LNCaP clone FGC (cell line): ENCODE measurements at regions not wholly inside any gene's neighbourhood (a gene's known extent, or its start where the extent isn't known, plus 50 kb on each side); places are given as distances from the start of the nearest gene placed in this dataset.

Source experiments
- DNase-seq: peaks from one replicate; pipeline ENCODE4 v3.0.0-alpha.2; 2011; ENCODE audit warnings: low read depth
- H3K4me3 ChIP-seq: 2 replicates; pipeline ENCODE4 v1.5.1; 2011; ENCODE audit warnings: mild to moderate bottlenecking, low read depth, low read length, control low read depth
- CTCF ChIP-seq: IDR thresholded peaks from 2 replicates; pipeline ENCODE4 v1.5.1; 2012; ENCODE audit warnings: mild to moderate bottlenecking; ENCODE audit not compliant: control insufficient read depth, insufficient read depth; ENCODE audit errors: extremely low read depth

DNA sequence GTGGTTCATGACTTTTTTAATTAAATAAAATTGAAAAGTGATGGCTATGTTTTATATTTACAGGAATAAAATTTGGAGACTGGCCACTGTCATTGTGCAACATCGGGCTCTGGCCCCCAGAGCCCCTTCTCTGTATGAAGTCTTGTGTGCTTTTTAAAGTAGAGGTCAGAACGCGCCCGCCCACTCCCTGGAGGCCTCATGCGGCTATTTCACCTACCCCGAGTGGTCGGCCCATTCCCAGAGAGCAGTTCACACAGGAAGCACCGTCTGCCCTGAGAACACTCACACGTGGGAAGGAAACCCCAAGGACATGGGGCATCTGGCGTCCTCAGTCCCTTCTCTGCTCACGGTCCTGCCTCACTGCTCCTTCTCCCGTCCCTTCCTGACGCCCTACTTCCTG is 296.9 kb upstream of the SALL3 start:
- TF ChIP-seq CTCF: no peak

GRCh38 chr18:78683191-78684010 is 296.2 kb upstream of the SALL3 start:
- DNase-seq: no peak
- no peak for TF ChIP-seq CTCF
- no peak overlapping the region for H3K4me3 ChIP-seq

More for the DNA sequence above, 296.9 kb upstream of the SALL3 start:
- DNase-seq: no peak
- no peak overlapping the region for H3K4me3 ChIP-seq

- TF ChIP-seq CTCF: no peak
- H3K4me3 ChIP-seq: no peak overlapping the region
- no peak for DNase-seq
Observed at GRCh38 chr18:78685250-78685979, 294.2 kb upstream of the SALL3 start.

DNA sequence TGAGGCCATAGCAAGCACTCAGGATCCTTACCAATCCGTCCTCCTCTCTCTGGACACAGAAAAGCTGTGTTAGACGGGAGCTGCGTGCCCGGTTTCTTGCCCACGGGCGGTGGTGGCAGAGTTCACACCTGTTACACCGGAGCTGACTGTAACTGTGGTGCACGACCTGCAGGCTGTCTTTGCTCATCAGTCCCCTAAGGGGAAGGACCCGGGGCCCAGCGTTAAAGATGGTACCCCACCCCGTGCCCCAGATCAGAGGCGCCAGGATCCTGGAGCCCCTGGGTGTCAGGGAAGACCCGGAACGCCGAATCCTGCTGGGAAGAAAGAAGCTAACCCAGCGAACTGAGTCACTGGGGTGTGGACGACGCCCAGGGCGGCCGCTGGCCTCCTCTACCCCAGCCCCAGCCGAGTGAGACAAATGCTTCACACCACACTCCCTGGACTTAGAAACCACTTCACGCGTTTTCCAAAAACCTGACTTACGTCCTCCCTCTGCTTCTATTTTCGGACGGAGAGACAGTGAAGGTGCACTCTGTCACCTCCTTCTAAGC is 293.6 kb upstream of the SALL3 start:
- no peak for DNase-seq
- no peak overlapping the region for H3K4me3 ChIP-seq
- TF ChIP-seq CTCF: no peak

DNA sequence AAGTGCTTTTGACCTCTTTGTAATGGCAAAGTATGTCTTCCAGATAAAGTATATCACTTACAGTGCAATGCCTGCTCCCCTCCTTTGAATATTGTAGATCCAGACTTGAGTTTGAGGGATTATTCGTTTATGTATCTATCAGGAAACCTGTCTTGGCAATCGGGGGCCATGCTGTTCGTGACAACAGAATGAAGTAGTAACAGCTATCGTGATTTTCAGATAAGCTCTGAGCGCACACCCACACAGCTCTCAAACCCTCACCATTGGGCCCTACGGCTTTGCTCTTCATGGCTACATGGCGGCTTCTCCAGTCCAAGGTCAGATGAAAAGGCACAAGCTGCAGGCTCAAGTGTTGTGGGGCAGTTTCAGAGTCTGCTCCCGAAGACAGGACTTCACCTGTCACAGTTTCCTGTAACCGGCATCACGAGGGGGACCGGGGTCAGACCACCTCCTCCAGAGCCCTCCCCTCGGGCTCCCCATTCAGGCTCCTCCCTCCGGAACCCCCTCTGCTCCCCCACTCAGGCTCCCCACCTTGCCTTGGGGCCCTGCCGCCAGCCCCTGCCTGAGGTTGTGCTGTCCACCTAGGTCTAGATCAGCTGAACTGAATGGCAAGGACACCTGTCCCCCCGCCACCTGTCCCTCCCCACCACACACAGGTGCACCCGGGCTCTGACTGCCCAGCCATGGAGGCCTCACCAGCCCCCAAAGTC is 292.5 kb upstream of the SALL3 start:
- no peak for TF ChIP-seq CTCF
- DNase-seq: no peak

GRCh38 chr18:78687736-78688135 is 291.9 kb upstream of the SALL3 start:
- no peak for DNase-seq
- no peak overlapping the region for H3K4me3 ChIP-seq
- no peak for TF ChIP-seq CTCF

More for the DNA sequence above, 292.5 kb upstream of the SALL3 start:
- no peak overlapping the region for H3K4me3 ChIP-seq
